HepG2 (cell line): ENCODE measurements at regions not wholly inside any gene's neighbourhood (a gene's known extent, or its start where the extent isn't known, plus 50 kb on each side); places are given as distances from the start of the nearest gene placed in this dataset.
"Not testable (repeated sequence)": the region's sequence is repeated elsewhere in the genome, so short reads cannot be mapped to it uniquely, and the experiment has no call there.

Source experiments
- ATAC-seq: fragments of 200-7000 bp; cut with Tn5 transposase; 3 replicates; pipeline ENCODE4 v1.9.1; 2020; ENCODE audit warnings: mild to moderate bottlenecking, moderate library complexity
- BruUV-seq: library from RNA; stranded (reverse); fragments of 400-500 nt; replicated peaks from 2 replicates; lab custom pipeline; 2021; lab: Mats Ljungman, UMichigan
- CTCF ChIA-PET: fragments of 300-600 bp; formaldehyde crosslinking; extraction: SDS; loops from one replicate; lab custom pipeline; 2021; ENCODE audit warnings: low total read pairs, inconsistent platforms, low intra/inter-chr PET ratio; lab: Yijun Ruan, JAX
- POLR2A ChIA-PET: fragments of 350-600 bp; sonication (Branson Sonifier 250); formaldehyde crosslinking; loops from one replicate; lab custom pipeline; 2020; ENCODE audit warnings: antibody characterized with exemption, inconsistent platforms; lab: Yijun Ruan, JAX
- DNase-seq: peaks from one replicate; pipeline ENCODE4 v3.0.0-alpha.2; 2015; ENCODE audit warnings: low spot score
- FAIRE-seq: peaks from 3 replicates; lab custom pipeline; 2011; peaks lifted over from hg19 to GRCh38; lab: Jason Lieb, UNC
- H2AFZ ChIP-seq: one replicate; pipeline ENCODE4 v1.6.1; 2011; ENCODE audit warnings: low read length, inconsistent platforms
- H3K27ac ChIP-seq: fragments of 300-600 bp; 3 replicates; pipeline ENCODE4 v1.8.0; 2011; ENCODE audit warnings: mixed run types, mild to moderate bottlenecking, mixed read lengths, low read length, inconsistent platforms; ENCODE audit not compliant: insufficient read depth; ENCODE audit errors: extremely low read length
- H3K27me3 ChIP-seq, 2 experiments: fragments of 200-600 bp in 1 of 2; 2 replicates in 1 of 2; 3 replicates in 1 of 2; pipeline versions ENCODE4 v1.6.0 to v1.8.0; 2011; ENCODE audit warnings: low read length in 2 of 2, mild to moderate bottlenecking in 2 of 2, moderate library complexity in 2 of 2, inconsistent platforms in 1 of 2; ENCODE audit not compliant: insufficient read depth in 2 of 2, control insufficient read depth in 1 of 2
- H3K36me3 ChIP-seq, 2 experiments: fragments of 200-600 bp in 1 of 2; replicated peaks in 1 of 2; 2 replicates in 1 of 2; 3 replicates in 1 of 2; pipeline versions ENCODE4 v1.5.1 to v1.8.0; 2011; ENCODE audit warnings: low read length in 2 of 2, inconsistent platforms in 1 of 2; ENCODE audit not compliant: insufficient read depth in 2 of 2, control insufficient read depth in 1 of 2
- H3K4me1 ChIP-seq: 2 replicates; pipeline ENCODE4 v1.5.1; 2012; ENCODE audit warnings: low read length, inconsistent platforms; ENCODE audit not compliant: insufficient read depth
- H3K4me2 ChIP-seq: 2 replicates; pipeline ENCODE4 v1.6.0; 2011; ENCODE audit warnings: low read depth, low read length, inconsistent platforms
- H3K4me3 ChIP-seq, 3 experiments: fragments of 200-600 bp in 1 of 3; sonication (generic), shearing (Covaris generic) in 1 of 3; replicated peaks in 1 of 3; 2 replicates each; pipeline ENCODE4 v1.5.1; 2011 to 2016; ENCODE audit warnings: low read length in 3 of 3, inconsistent platforms in 2 of 3, low read depth in 2 of 3, mild to moderate bottlenecking in 2 of 3, control low read depth in 1 of 3, mixed read lengths in 1 of 3; ENCODE audit not compliant: insufficient read depth in 1 of 3
- H3K79me2 ChIP-seq: one replicate; pipeline ENCODE4 v1.6.1; 2011; ENCODE audit warnings: low read length, inconsistent platforms; ENCODE audit not compliant: insufficient read depth
- H3K9ac ChIP-seq: 2 replicates; pipeline ENCODE4 v1.6.0; 2011; ENCODE audit warnings: mild to moderate bottlenecking, low read depth, low read length, inconsistent platforms; ENCODE audit not compliant: insufficient read depth
- H3K9me3 ChIP-seq: 2 replicates; pipeline ENCODE4 v1.5.1; 2012; ENCODE audit warnings: mild to moderate bottlenecking, low read length
- H4K20me1 ChIP-seq: 2 replicates; pipeline ENCODE4 v1.6.0; 2011; ENCODE audit warnings: inconsistent platforms, mild to moderate bottlenecking, low read length, moderate library complexity; ENCODE audit not compliant: insufficient read depth
- CTCF ChIP-seq: sonication (generic); formaldehyde crosslinking; IDR thresholded peaks from 2 replicates; pipeline ENCODE4 v1.5.0; 2020; ENCODE audit warnings: mild to moderate bottlenecking, missing genetic modification reagents, moderate library complexity
- JARID2 ChIP-seq: sonication (generic); formaldehyde crosslinking; IDR thresholded peaks from 2 replicates; pipeline ENCODE4 v1.8.1; 2023; ENCODE audit warnings: missing genetic modification reagents, inconsistent platforms; ENCODE audit not compliant: insufficient replicate concordance
- NAIF1 ChIP-seq: sonication (generic); formaldehyde crosslinking; IDR thresholded peaks from 2 replicates; pipeline ENCODE4 v1.5.0; 2020; ENCODE audit warnings: mild to moderate bottlenecking, missing genetic modification reagents, borderline replicate concordance
- TFE3 ChIP-seq: IDR thresholded peaks from 2 replicates; pipeline ENCODE4 v1.6.1; 2016
- UBTF ChIP-seq: sonication (generic); formaldehyde crosslinking; IDR thresholded peaks from 2 replicates; pipeline ENCODE4 v1.4.0; 2020; ENCODE audit warnings: mild to moderate bottlenecking, missing genetic modification reagents
- ZNF3 ChIP-seq: IDR thresholded peaks from 2 replicates; pipeline ENCODE4 v1.7.0; 2017; ENCODE audit warnings: inconsistent platforms
- WGBS: methylation state at CpG from one replicate; pipeline ENCODE4 v1.1.6; 2017; ENCODE audit warnings: low lambda C conversion rate; 5-methylcytosine and 5-hydroxymethylcytosine counted together
- in situ Hi-C: cut with HindIII; loops from 2 replicates; pipeline ENCODE4 v1.10.0; 2017; ENCODE audit warnings: low pct_unique_long_range_greater_than_20kb; ENCODE audit not compliant: extremely low pct_ligation_motif_present
- intact Hi-C: fragments of 100-400 bp; cut with micrococcal nuclease; formaldehyde crosslinking; loops from one replicate; pipeline ENCODE4 v1.10.0; 2022; ENCODE audit not compliant: unreplicated experiment
- TF ChIP-seq, protein P1 (sequence below): sonication (generic); formaldehyde crosslinking; IDR thresholded peaks from 2 replicates; pipeline ENCODE4 v1.4.0; 2020; ENCODE audit warnings: missing genetic modification reagents

GRCh38 chr5:25162616-25163015 is 517.8 kb upstream of the CDH10 start:
- H3K27me3 ChIP-seq, H3K79me2 ChIP-seq, H3K27ac ChIP-seq, intact Hi-C loops, BruUV-seq, H3K4me3 ChIP-seq, FAIRE-seq, DNase-seq, H3K4me1 ChIP-seq, H3K36me3 ChIP-seq, ATAC-seq, CTCF ChIA-PET, H2AFZ ChIP-seq, POLR2A ChIA-PET, H3K4me2 ChIP-seq, H3K9ac ChIP-seq, H4K20me1 ChIP-seq, in situ Hi-C loops: not testable (repeated sequence)
- peaks cover 20% of the 10 kb centered on the region; the same call in 1 of the 2 replicates for H3K9me3 ChIP-seq
- WGBS, result 0% methylated on average over 1 of the region's 1 CpG

DNA sequence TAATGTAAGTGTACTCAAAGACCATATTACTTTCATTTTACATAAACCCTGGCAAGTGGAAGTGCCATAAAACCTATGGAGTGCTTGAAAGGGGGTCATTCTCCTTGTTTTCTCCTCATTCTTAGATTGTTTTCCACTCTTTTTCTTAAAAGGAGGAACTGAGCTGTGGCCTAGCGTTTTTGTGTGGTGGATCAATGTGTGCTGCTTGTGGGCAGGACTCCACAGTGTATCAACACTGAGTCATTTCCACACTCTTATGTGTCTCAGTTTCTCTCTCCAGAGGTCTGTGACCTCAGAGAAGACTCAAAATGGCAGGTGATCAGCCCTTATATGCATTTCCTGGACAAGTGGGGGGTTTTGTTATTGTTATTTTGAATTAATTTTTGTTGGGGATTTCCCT is 516.1 kb upstream of the CDH10 start:
- FAIRE-seq (no peak), ATAC-seq (no peak), DNase-seq (no peak)
- no peaks in the 10 kb centered on the region for H3K27me3 ChIP-seq
- H3K4me2 ChIP-seq, result no peak overlapping the region
- no peaks in the 10 kb centered on the region for H4K20me1 ChIP-seq
- H3K4me1 ChIP-seq, result no peaks in the 10 kb centered on the region
- ChIA-PET POLR2A (no interaction called here), CTCF (no interaction called here)
- no peaks in the 10 kb centered on the region for H3K36me3 ChIP-seq
- intact Hi-C loops, result no loop called here
- peaks cover 28% of the 10 kb centered on the region for H3K9me3 ChIP-seq
- 0% methylated on average over 1 of the region's 1 CpG for WGBS
- H3K27ac ChIP-seq, result no peak overlapping the region
- H3K4me3 ChIP-seq, result no peak overlapping the region
- H3K79me2 ChIP-seq, result no peaks in the 10 kb centered on the region
- no TSS peak for BruUV-seq
- TF ChIP-seq JARID2 (CRISPR knock-in tag) (no peak), NAIF1 (CRISPR knock-in tag) (no peak), TFE3 (CRISPR knock-in tag) (no peak), ZNF3 (CRISPR knock-in tag) (no peak), CTCF (CRISPR knock-in tag) (no peak), UBTF (no peak)
- TF ChIP-seq, protein P1, sequence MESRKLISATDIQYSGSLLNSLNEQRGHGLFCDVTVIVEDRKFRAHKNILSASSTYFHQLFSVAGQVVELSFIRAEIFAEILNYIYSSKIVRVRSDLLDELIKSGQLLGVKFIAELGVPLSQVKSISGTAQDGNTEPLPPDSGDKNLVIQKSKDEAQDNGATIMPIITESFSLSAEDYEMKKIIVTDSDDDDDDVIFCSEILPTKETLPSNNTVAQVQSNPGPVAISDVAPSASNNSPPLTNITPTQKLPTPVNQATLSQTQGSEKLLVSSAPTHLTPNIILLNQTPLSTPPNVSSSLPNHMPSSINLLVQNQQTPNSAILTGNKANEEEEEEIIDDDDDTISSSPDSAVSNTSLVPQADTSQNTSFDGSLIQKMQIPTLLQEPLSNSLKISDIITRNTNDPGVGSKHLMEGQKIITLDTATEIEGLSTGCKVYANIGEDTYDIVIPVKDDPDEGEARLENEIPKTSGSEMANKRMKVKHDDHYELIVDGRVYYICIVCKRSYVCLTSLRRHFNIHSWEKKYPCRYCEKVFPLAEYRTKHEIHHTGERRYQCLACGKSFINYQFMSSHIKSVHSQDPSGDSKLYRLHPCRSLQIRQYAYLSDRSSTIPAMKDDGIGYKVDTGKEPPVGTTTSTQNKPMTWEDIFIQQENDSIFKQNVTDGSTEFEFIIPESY (CRISPR knock-in tag), result no peak
- TF ChIP-seq, all 625 proteins: peak for 0
- Histone ChIP-seq H2AFZ (no peak overlapping the region), H3K9ac (no peak overlapping the region)
- in situ Hi-C loops, result no loop called here
